ENCODE measurements at regions not wholly inside any gene's neighbourhood (a gene's known extent, or its start where the extent isn't known, plus 50 kb on each side); places are given as distances from the start of the nearest gene placed in this dataset.

- H3K9me3 ChIP-seq (ENCODE audit: control insufficient read depth, insufficient read depth, low read depth, low read length), result no peaks in the 10 kb centered on the region
- no peaks in the 10 kb centered on the region for H3K36me3 ChIP-seq (ENCODE audit: control insufficient read depth in 2 of 2, insufficient read depth in 1 of 2, low read length in 2 of 2)
- no peaks in the 10 kb centered on the region for H3K4me1 ChIP-seq (ENCODE audit: control insufficient read depth, insufficient read depth, low read length)
- POLR2A ChIA-PET, result no interaction called here
- no peak for TF ChIP-seq ZNF133 (tag by site-specific recombination; IDR thresholded peaks at IDR 0.05)
- TF ChIP-seq ZBTB1 (tag by site-specific recombination; IDR thresholded peaks at IDR 0.05), result no peak
- no peak for TF ChIP-seq ZNF76 (tag by site-specific recombination; IDR thresholded peaks at IDR 0.05; ENCODE audit: borderline replicate concordance, low read depth)
- TF ChIP-seq ZNF350 (tag by site-specific recombination; IDR thresholded peaks at IDR 0.05), result no peak
- TF ChIP-seq KLF8 (tag by site-specific recombination; IDR thresholded peaks at IDR 0.05), result no peak
- TF ChIP-seq ZNF777 (tag by site-specific recombination; IDR thresholded peaks at IDR 0.05; ENCODE audit: borderline replicate concordance), result no peak
- TF ChIP-seq ZXDB (tag by site-specific recombination; IDR thresholded peaks at IDR 0.05), result no peak
- TF ChIP-seq ZNF132 (tag by site-specific recombination; IDR thresholded peaks at IDR 0.05; ENCODE audit: borderline replicate concordance), result no peak
- no peak for TF ChIP-seq ZBTB20 (tag by site-specific recombination; IDR thresholded peaks at IDR 0.05)
- CTCF ChIA-PET, result no interaction called here
- H3K27ac ChIP-seq (ENCODE audit: extremely low read depth, low read depth, low read length), result no peak overlapping the region
- no peak overlapping the region for H3K4me3 ChIP-seq (ENCODE audit: low read depth, low read length)
Observed at GRCh38 chr2:51093016-51093415, 61.1 kb upstream of the NRXN1 start.

GRCh38 chr2:51085420-51086068, 53.6 kb upstream of the NRXN1 start:
- ChIA-PET POLR2A (no interaction called here), CTCF (no interaction called here)
- H3K36me3 ChIP-seq (ENCODE audit: control insufficient read depth in 2 of 2, insufficient read depth in 1 of 2, low read length in 2 of 2), result no peaks in the 10 kb centered on the region

More at GRCh38 chr2:51085420-51086068, 53.6 kb upstream of the NRXN1 start:
- Histone ChIP-seq H3K27ac (ENCODE audit: extremely low read depth, low read depth, low read length) (no peak overlapping the region), H3K9me3 (ENCODE audit: control insufficient read depth, insufficient read depth, low read depth, low read length) (no peaks in the 10 kb centered on the region), H3K4me3 (ENCODE audit: low read depth, low read length) (no peak overlapping the region), H3K4me1 (ENCODE audit: control insufficient read depth, insufficient read depth, low read length) (no peaks in the 10 kb centered on the region)
- TF ChIP-seq AEBP2 (tag by site-specific recombination; IDR thresholded peaks at IDR 0.05; ENCODE audit: borderline replicate concordance) (no peak), GLIS1 (tag by site-specific recombination; IDR thresholded peaks at IDR 0.05) (no peak), ZBTB26 (tag by site-specific recombination; optimal IDR thresholded peaks at IDR 0.05) (no peak), ZNF792 (tag by site-specific recombination; IDR thresholded peaks at IDR 0.05) (no peak), ZNF416 (tag by site-specific recombination; IDR thresholded peaks at IDR 0.05) (no peak), PRDM6 (tag by site-specific recombination; IDR thresholded peaks at IDR 0.05) (no peak), ZXDB (tag by site-specific recombination; IDR thresholded peaks at IDR 0.05) (no peak), ZNF645 (tag by site-specific recombination; IDR thresholded peaks at IDR 0.05) (no peak), ZNF558 (tag by site-specific recombination; IDR thresholded peaks at IDR 0.05) (no peak), ZNF561 (tag by site-specific recombination; IDR thresholded peaks at IDR 0.05; ENCODE audit: borderline replicate concordance) (no peak), ZNF433 (tag by site-specific recombination; IDR thresholded peaks at IDR 0.05; ENCODE audit: low read depth) (no peak), ZNF639 (tag by site-specific recombination; IDR thresholded peaks at IDR 0.05) (no peak), ZNF776 (tag by site-specific recombination; IDR thresholded peaks at IDR 0.05; ENCODE audit: borderline replicate concordance) (no peak), KLF17 (tag by site-specific recombination; IDR thresholded peaks at IDR 0.05) (no peak), ZNF350 (tag by site-specific recombination; IDR thresholded peaks at IDR 0.05) (no peak), ZNF157 (tag by site-specific recombination; IDR thresholded peaks at IDR 0.05) (no peak), ZNF341 (tag by site-specific recombination; IDR thresholded peaks at IDR 0.05; ENCODE audit: low read depth) (no peak), ZNF132 (tag by site-specific recombination; IDR thresholded peaks at IDR 0.05; ENCODE audit: borderline replicate concordance) (no peak)
